ENCODE measurements at regions not wholly inside any gene's neighbourhood (a gene's known extent, or its start where the extent isn't known, plus 50 kb on each side); places are given as distances from the start of the nearest gene placed in this dataset.

DNA sequence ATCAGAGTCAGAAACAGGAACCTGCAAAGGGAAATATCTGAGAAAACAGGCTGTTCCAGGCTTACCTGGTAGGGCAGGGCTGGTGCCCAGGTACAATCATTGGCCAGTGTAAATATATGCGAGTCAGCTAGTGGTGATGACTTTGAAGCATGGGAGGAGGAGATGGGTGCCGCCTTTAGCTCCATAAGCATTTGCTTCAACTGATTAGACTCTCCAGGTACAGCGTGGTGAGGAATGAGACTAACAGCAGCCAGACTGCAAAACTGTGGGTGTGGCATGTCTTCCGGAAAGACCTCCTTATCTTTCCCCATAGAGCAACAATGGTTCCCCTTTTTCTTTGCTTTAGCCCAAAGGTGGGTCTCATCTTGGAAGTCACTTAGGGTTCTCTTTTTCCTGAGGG, 137.2 kb downstream of the LRIG2 start:
- Histone ChIP-seq H3K4me3 (no peak overlapping the region), H3K27me3 (peaks cover 0 to 14% (median 0%) of the 10 kb centered on the region in 4 donors), H3K36me3 (no peaks in the 10 kb centered on the region), H3K4me1 (peaks cover 0 to 13% (median 0%) of the 10 kb centered on the region in 3 donors), H3K9me3 (peaks cover 0 to 5% (median 0%) of the 10 kb centered on the region in 3 donors), H3K27ac (peak overlapping the region in 2 of 4 donors; percentile 46 to 75)
- no peak for TF ChIP-seq POLR2A (IDR thresholded peaks at IDR 0.05)
- TF ChIP-seq CTCF (IDR thresholded peaks at IDR 0.05), result no peak
- no peak for DNase-seq
- intact Hi-C loops (cut with DNase I), result no loop called here
- 50 to 56% methylated on average over 4 of the region's 4 CpGs for WGBS, 2 donors

DNA sequence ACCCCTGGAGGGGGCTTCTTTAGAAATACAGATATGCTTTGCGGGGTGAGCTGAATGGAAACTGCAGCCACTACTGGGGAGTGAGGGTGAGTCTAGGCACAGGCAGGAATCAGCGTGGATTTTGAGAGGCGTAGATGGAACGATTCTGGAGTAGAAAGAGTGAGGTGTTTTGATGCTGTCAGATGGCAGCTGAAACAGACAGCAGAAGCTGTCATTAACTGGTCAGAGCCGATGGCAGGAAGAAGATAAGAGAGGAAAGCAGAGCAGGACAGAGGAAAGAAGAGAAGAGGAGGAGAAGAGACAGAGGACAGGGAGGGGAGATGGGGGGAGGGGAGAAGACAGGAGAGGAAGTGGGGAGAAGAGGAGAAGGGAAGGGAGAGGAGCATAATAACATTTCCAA, 138.5 kb downstream of the LRIG2 start:
- 71 to 79% methylated on average over 5 of the region's 5 CpGs for WGBS, 2 donors
- TF ChIP-seq CTCF (IDR thresholded peaks at IDR 0.05) (no peak), POLR2A (IDR thresholded peaks at IDR 0.05) (no peak)
- peaks cover 0 to 5% (median 0%) of the 10 kb centered on the region in 3 donors for H3K9me3 ChIP-seq
- H3K27ac ChIP-seq, result no peak overlapping the region
- H3K27me3 ChIP-seq, result peaks cover 0 to 14% (median 0%) of the 10 kb centered on the region in 4 donors
- H3K36me3 ChIP-seq, result no peaks in the 10 kb centered on the region
- H3K4me1 ChIP-seq, result peaks cover 0 to 13% (median 0%) of the 10 kb centered on the region in 3 donors
- H3K4me3 ChIP-seq, result no peak overlapping the region
- no peak for DNase-seq
- intact Hi-C loops (cut with DNase I), result no loop called here

GRCh38 chr1:113215015-113215414, 142.0 kb downstream of the LRIG2 start:
- Histone ChIP-seq H3K4me1 (peaks cover 0 to 6% (median 0%) of the 10 kb centered on the region in 3 donors), H3K36me3 (no peaks in the 10 kb centered on the region), H3K4me3 (no peak overlapping the region), H3K9me3 (peaks cover 0 to 5% (median 0%) of the 10 kb centered on the region in 3 donors), H3K27ac (no peak overlapping the region), H3K27me3 (peaks cover 0 to 13% (median 0%) of the 10 kb centered on the region in 4 donors)
- DNase-seq, result no peak
- TF ChIP-seq CTCF (IDR thresholded peaks at IDR 0.05) (no peak), POLR2A (IDR thresholded peaks at IDR 0.05) (no peak)
- intact Hi-C loops (cut with DNase I), result no loop called here
- 82 to 96% methylated on average over 3 of the region's 3 CpGs for WGBS, 2 donors

- Histone ChIP-seq H3K27me3 (no peaks in the 10 kb centered on the region), H3K9me3 (peaks cover 0 to 5% (median 0%) of the 10 kb centered on the region in 3 donors), H3K36me3 (no peaks in the 10 kb centered on the region), H3K4me1 (peaks cover 0 to 6% (median 0%) of the 10 kb centered on the region in 3 donors), H3K4me3 (no peak overlapping the region), H3K27ac (no peak overlapping the region)
- WGBS, 2 donors, result 80% methylated on average over 1 of the region's 3 CpGs; no CpG with 5 or more reads in 1 of the 2 donors
- no peak for DNase-seq
- no peak for TF ChIP-seq CTCF (IDR thresholded peaks at IDR 0.05)
- no peak for TF ChIP-seq POLR2A (IDR thresholded peaks at IDR 0.05)
- intact Hi-C loops (cut with DNase I), result no loop called here
These were observed 143.7 kb downstream of the LRIG2 start for GRCh38 chr1:113216664-113217063.

- no peak overlapping the region for H3K27ac ChIP-seq
- H3K9me3 ChIP-seq, result peaks cover 0 to 5% (median 0%) of the 10 kb centered on the region in 3 donors
- TF ChIP-seq CTCF (IDR thresholded peaks at IDR 0.05), result no peak
- TF ChIP-seq POLR2A (IDR thresholded peaks at IDR 0.05), result no peak
- H3K4me3 ChIP-seq, result no peak overlapping the region
- no peak for DNase-seq
- H3K36me3 ChIP-seq, result no peaks in the 10 kb centered on the region
- H3K27me3 ChIP-seq, result no peaks in the 10 kb centered on the region
- 70 to 75% methylated on average over 4 to 7 of the region's 7 CpGs for WGBS, 2 donors
- intact Hi-C loops (cut with DNase I), result no loop called here
- peaks cover 0 to 6% (median 0%) of the 10 kb centered on the region in 3 donors for H3K4me1 ChIP-seq
These were observed 144.6 kb downstream of the LRIG2 start for GRCh38 chr1:113217447-113218208.

Measured in esophagus squamous epithelium (tissue), 5 donors.